GM19043 (cell line): ENCODE measurements at regions not wholly inside any gene's neighbourhood (a gene's known extent, or its start where the extent isn't known, plus 50 kb on each side); places are given as distances from the start of the nearest gene placed in this dataset.
A peak's percentile ranks its signal among the peaks of the same experiment; 100 is the strongest.

Experiments
- ATAC-seq: cut with Tn5 transposase; IDR thresholded peaks from one replicate; pipeline ENCODE4 v1.9.1; 2021; ENCODE audit warnings: low read depth; ENCODE audit not compliant: unreplicated experiment

DNA sequence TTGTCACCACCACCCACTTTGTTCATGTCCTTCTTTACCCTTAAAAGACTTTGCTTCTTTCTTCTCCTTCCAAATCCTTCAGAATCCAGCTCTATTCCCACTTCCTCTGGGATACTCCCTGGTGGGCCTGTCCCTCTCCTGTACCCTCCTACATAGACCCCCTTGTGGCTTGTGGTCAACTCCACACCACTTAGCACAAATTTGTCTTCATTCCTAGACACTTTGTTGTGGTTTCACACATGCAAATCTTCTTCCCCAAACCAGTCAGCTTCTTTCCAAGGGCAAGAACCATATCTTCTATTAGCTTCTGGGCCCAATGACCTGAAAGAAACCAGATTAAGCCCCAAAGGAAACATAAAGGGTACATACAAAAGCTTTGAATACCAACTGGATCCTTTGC, 342.4 kb downstream of the TNS1 start:
- ATAC-seq, result no peak

DNA sequence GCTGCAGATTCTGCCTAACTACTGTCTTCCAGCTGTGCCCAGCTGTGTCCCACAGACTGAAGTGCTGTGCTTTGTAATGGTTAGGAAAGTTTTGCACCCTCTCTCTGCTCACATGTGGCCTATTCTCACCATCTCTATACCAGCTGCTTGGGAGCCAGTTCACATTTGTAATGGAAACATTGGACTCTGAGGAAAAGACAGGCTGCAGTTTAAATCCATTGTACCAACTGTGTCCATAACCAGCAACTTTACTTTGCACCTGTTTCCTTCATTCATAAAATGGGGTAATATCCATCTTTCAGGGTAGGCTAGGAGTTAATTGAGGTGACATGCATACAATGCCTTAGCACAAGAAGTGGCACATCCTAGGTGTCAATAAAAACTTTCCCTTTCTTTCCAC, 344.0 kb downstream of the TNS1 start:
- ATAC-seq, result no peak

DNA sequence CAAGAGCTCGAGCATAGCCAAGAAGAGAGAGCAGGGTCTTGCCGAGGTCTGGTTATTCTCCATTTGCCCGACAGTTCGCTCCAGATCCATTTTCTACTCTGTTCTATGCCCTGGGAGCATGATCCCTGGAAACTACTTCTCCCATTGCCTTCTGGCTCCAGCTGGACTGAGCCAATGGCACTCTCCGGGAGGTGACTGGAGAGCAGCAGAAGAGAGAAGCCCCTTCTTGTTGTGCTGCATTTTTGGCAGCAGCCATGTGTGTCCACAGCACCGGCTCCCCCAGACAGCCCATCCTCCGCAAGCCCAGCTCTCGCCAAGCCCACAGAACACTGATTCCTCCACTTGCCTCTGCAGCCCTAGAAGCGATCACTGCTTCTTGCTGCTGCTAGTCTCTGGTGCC, 345.5 kb downstream of the TNS1 start:
- ATAC-seq, result no peak

DNA sequence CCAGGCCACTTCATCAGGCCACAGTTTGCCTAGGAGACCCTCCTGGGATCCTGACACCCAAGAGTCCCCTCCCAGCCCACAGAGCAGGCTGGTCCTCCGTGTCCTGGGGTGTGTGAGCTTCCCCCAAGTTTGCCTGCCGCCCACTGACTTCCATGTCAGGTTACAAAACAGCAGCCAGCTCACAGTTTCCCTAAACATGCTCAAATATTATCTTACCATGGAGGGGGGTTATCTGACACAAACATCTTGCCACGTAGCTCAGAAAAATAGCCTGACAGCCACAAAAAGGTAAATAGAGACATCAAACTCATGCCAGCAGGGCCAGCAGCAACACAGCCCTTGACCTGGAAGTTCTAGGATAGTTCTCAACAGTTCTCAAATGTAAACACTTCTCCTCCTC, 346.5 kb downstream of the TNS1 start:
- ATAC-seq, result no peak

DNA sequence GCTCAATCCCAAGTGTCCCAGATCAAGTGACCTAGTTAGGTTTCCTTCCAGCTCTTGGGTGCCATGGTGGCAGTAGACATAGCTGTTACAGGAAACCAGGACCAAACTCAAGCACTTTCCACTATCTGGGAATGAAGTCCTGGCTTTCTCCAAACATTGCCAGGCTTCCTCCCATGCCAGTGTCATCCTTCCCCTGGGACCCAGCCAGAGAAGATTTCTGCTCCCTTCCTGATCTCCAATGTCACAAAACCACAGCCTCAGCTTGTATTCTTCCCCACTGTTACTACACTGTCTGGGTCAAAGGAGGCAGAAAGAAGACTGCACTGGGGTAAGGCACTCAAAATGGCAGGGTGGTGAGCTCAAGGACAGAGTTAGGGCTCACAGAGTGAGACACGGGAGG, 347.1 kb downstream of the TNS1 start:
- ATAC-seq, result no peak

DNA sequence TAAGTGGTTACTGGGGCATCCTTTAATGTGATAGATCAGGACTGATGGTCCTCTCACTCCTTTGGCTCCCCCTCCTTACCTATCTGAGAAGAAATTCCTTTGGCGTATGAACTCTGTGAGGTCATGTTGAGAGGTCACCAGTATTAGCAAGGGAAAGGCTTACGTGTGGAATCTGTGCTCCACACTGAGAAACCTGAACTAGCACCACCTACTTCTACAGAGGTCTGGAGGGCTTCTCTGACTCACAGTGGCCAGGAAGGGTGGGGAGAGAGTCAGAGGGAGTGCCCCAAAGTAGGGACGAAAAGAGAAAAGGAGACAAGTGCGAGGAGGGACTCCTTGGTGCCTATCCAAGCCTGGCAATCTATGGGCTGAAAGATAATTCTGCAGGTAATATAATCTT, 348.6 kb downstream of the TNS1 start:
- no peak for ATAC-seq

DNA sequence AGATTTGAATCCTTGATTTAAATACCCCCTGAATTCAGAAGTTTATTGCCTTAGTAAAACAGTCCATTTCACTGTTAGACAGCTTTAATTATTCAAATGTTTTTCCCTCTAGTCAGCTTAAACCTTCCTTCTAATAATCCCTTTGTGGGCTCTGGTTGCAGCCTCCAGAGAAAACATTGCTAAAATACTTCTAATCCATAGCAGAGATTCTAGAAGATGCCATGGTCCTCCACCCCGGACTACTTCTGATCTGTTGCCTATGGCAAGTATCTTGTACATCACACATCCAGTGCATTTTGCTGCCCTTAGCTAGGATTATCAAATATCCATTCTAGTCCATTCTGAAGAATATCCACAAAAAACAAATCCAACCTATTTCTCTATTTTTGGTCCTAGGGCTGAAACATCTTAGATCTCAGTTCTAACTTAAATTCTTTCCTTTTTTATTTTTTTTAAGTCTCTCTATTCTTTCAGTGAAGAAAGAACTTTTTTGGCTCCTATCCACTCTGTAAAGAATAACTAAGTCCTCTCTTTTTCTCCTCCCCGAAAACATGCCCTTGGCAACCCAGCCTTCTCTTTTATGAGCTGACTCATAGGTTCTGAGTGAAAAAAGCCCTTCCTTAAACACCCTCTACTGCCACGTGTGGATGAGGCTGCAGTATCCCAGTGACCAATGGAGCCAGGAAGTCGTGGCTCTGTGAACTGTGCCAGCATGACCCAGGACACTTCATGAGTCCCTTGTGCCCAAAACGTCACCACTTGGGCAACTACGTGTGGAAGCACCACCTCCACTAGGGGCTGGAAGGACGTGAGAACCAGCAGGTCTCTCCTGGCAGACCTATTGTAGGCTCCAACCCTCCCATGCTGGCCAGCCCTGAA, 349.8 kb downstream of the TNS1 start:
- no peak for ATAC-seq

DNA sequence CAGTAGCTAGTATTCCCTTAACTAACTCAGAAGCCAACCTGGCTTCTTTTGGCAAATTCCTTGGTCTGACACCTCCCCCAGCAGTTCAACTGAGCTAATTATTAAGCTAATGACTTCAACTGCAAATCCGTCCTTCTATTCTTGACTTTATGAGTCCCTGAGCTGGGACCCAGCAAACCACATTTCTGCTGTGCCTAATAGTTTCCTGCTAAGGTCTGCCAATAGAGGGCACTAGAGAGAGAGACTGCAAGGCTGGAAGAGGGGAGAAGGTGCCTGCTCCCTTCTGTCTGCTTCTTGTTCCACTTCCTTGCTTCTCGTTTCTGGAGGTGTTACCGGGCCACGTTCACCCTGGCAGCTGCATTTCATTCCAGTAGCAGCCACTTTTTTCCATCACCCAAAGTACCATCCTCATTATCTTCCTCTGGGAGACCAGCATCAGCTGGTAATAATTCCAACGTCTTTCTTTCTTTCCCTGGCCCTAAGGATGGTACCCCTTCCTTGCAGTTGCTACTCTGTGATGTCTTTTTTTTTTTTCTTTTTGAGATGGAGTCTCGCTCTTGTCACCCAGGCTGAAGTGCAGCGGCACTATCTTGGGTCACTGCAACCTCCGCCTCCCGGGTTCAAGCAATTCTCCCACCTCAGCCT, 352.0 kb downstream of the TNS1 start:
- peak; percentile 78 for ATAC-seq

DNA sequence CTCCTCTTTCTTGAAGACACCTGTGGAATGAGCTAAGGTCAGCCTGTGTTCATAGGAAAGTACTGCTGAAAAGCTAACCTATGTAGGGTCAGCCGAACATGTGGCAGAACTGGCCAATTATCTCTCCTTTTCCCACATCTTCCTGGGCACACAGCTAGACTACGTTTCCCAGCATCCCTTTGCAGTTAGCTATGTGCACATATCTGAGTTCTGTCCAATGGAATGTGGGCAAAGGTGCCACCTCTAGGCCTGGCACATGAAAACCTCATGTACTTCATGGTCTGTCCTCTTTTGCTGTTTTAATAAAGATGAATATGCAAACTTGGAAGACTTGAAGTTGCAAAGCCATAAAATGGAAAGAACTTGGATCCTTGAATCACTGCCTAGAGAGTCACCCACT, 352.6 kb downstream of the TNS1 start:
- ATAC-seq, result no peak

DNA sequence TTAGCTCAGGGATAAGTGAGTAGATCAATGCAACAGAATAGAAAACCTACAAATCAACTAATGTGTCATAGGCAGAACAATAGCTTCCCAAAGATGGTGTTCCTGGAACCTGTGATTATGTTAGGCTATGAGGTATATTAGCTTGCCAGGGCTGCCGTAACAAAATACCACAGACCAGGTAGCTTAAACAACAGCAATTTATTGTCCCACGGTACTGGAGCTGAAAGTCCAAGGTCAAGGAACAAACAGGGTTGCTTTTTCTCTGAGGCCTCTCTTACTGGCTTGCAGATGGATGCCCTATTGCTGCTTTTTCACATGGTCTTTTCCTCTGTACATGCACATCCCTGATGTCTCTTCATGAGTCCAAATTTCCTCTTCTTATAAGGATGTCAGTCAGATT, 354.9 kb downstream of the TNS1 start:
- ATAC-seq, result no peak

DNA sequence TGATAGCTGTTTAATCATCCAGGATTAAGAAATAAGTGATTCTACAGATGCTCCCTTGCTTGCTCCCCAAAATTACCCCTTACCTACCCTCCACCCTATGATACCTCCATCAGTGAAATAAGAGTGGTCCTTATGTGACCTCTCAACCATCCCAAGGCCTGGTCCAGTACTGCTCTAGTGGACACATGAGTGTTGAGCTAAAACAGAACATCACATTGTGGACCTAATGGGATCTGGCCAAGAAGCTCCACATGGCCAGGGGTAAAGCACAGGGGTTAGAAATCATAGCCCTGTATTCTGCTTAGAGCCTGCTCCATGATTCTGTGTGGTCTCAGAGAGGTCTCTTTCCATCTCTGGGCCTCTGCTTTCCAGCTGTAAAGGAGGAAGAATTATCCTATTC, 355.6 kb downstream of the TNS1 start:
- ATAC-seq, result no peak

DNA sequence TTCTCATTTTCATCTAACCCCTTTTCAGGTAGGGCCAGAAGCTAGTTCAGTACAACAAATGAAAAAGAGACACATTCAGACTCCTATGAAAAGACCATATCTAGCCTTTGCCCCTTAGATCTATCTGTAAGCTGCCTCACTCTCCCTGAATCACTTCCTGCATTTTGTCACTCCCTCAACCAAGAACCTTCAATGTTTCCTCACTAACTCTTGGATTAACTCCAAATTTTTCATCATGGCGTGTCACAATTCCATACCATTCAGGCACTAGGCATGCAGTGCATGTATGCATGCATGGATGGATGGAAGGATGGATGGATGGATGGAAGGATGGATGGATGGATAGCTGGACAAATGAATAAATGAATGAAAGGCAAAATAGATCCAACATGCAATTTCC, 356.9 kb downstream of the TNS1 start:
- no peak for ATAC-seq

DNA sequence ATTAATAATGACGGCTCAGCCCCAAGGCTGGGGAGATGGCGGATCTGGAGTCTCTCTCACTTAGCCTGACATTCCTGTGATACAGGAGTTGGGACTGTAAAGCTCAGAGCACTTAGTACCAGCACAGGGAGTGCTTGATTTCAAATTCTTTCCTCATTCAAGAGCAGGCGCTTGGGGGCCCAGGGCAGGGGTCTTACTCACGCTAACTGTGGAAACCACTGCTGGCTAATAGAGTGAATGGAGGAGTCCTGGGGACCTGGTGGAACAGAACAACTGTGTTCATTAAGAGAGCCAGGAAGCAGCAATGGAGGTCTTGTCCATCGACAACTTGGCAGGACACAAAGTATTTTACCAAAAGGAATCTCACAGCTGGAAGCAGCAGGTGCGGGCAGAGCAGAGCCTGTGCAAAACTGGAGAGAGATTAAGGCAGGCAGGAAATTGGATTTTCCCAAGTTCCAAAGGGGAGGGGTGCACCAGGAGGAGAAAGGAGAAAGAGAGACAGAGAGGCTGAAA, 358.9 kb downstream of the TNS1 start:
- no peak for ATAC-seq

DNA sequence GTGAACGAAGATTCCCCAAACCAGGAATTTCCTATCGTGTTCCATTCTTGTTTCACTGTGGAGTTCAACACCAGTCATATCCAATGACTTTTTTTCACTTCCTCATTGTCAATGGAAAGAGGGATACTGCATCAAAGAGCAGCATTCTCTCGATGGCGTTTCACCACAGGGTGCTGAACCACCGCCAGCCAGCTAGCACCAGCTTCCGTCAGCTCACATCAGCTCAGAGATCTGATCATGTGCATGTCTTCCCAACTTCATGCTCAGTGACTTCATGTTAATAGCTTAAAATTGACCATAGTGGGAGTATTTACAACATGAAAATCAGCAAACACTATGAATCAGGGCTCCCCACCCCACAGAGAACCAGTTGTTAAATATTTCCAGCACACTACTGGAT, 359.9 kb downstream of the TNS1 start:
- ATAC-seq, result no peak

DNA sequence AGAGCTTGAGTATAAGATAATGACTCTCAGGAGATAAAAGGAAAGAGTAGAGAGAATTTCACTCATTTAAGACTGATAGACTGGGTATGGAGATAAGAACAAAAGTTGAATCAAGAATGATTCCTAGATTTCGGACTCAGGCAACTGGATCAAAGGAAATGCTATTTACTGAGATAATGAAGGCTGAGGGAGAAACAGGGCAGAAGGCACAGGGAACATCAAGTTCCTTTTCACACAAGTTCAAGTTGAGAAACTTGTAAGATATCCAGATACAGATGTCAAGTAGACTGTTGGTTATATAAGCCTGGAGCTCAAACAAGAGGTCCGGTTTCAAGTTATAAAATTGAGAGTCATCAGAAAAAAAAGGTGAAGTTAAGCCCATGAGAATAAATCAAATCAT, 360.8 kb downstream of the TNS1 start:
- ATAC-seq, result no peak

DNA sequence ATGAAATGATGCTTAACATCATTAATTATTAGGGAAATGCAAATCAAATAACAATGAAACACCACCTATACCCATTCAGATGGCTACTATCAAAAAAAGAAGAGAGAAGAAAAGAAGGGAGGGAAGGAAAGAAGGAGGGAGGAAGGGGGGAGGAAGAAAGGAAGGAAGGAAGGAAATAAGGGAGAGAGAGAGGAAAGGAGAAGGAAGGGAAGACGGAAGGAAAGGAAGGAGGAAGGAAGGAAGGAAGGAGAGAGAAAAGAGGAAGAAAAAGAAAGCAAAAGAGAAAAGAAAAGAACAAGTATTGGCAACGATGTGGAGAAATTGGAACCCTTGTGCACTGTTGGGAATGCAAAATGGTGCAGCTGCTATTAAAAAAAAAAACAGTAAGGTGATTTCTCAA, 363.3 kb downstream of the TNS1 start:
- ATAC-seq, result no peak

DNA sequence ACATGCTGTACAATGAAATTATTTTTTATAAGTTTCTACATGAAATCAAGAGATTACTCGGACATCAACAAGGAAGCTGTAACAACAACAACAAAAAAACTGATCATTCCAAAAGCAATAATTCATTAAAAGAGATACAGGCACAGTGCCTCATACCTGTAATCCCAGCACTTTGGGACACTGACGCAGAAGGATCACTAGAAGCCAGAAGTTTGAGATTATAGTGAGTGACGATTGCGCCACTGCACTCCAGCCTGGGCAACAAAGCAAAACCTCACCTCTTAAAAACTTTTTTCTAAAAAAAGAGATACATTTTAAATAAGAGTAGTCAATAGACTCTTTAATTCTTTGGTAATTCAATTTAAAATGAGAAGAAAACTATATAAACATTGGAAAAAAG, 364.3 kb downstream of the TNS1 start:
- no peak for ATAC-seq

DNA sequence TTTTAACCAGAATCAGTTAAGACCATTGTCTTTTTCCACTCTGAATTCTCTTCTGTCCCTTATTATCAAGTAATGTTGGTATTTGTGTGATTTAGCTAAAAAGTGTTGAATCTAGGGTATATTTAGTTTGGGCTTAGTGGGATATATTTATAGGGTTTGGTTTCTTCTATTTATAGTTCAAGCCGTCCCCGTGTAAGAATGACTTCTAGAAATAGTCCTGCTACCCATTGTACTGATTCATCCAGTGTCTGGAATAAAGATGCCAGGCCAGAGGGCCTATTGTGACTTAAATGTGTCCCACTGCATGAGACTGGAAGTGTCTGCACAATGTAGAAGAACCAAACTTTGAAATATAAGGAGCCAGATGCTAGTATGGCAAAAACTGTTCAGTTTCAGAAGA, 364.8 kb downstream of the TNS1 start:
- ATAC-seq, result no peak

DNA sequence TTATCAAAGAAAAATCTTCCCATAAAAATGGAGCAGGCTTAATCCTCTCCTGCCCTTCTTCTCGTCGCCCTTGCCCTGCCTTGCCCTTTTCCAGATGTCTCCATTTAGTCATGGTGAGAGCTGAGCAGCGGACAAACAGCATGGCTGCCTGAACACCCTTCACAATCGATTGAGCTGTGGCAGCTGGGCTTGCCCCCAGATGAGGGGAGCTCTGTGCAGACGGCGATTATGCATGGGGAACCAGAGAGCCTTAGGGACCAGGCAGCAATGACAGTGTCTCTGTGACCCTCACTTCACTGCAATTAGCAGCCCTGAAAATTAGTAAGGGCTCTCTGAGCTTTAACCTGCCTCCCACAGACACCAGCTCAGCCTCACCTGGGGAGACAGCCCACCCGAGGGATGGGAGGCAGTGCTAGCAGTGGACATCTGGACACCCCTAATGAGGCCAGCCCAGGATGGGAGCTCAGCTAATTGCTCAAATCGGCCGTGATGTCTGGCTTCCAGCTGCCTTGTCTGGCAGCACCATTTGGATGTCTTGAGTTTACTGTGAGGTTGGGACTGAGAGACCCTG, 365.7 kb downstream of the TNS1 start:
- ATAC-seq, result no peak

DNA sequence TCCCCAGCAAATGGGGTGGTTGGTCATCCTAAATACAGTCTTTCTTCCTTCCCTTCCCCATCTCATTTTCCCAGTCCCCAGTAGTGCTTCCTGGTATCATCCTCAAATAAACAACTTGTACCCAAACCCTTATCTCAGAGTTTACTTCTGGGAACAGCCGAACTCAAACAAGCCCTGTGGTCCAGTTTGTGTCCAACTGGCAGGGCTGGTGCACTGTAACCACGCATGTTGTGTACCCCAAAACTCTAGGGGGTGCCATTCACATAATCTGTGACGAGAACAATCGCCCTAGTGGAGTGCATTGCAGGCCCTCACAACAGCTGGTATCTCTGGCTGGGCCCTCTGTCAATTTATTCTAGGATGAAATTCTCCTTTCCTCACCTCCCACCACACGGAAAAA, 366.2 kb downstream of the TNS1 start:
- ATAC-seq, result no peak

DNA sequence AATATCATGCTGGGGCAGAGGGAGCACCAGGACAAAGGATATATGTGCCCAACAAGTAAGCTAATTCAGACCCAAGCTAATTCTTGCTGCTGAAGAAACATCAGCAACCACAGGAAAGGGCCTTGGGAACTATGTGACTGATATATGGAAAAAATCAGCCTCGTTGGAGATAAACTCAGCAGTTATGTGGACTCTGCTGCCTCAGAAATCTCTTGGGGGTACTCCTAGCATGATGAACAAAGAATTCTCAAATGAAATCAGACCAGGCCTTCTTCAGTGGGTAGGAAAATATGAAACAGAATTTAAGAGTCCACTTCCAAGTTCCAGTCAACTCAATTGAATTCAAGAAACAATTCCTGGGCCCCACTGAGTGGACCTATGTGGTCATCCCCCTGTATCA, 367.9 kb downstream of the TNS1 start:
- ATAC-seq, result no peak

DNA sequence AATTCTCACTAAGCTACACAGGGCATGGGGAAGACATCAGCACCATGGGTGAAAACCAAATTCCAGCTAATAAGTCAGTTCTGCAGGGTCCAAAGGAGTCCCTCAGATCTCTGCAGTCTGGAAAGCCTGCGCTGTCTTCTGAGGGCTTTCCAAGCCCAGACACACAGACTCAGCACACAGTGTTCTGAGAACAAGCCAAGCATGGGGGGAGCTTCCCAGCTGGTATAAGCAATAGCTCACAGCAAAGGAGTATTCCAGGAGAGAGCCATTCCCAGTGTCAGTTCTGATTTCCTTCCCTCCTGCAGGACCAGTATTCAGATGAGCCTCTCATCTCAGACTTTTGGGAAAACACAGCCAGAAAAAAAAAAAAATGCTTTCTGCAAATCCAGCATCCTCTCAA, 370.8 kb downstream of the TNS1 start:
- ATAC-seq, result no peak
